ENCODE measurements at regions not wholly inside any gene's neighbourhood (a gene's known extent, or its start where the extent isn't known, plus 50 kb on each side); places are given as distances from the start of the nearest gene placed in this dataset.

- intact Hi-C loops (cut with micrococcal nuclease; ENCODE audit: unreplicated experiment) (no loop called here), in situ Hi-C loops (cut with HindIII; ENCODE audit: extremely low pct_ligation_motif_present, low pct_unique_long_range_greater_than_20kb) (no loop called here)
- Histone ChIP-seq H4K20me1 (ENCODE audit: insufficient read depth, low read length) (no peaks in the 10 kb centered on the region), H2AFZ (ENCODE audit: low read length) (no peak overlapping the region), H3K36me3 (replicated peaks in 1 of 2; ENCODE audit: control insufficient read depth in 1 of 2, insufficient read depth in 2 of 2, low read length in 2 of 2) (no peaks in the 10 kb centered on the region), H3K4me2 (ENCODE audit: low read depth, low read length) (no peak overlapping the region), H3K9ac (ENCODE audit: insufficient read depth, low read depth, low read length) (no peak overlapping the region), H3K27me3 (ENCODE audit: control insufficient read depth in 1 of 2, insufficient read depth in 2 of 2, low read length in 2 of 2) (peaks cover 0 to 12% of the 10 kb centered on the region in 2 experiments; a peak in 1 of 5 replicates), H3K27ac (ENCODE audit: extremely low read length, insufficient read depth, low read length) (no peak overlapping the region), H3K4me1 (ENCODE audit: insufficient read depth, low read length) (peaks cover 7% of the 10 kb centered on the region), H3K4me3 (replicated peaks in 1 of 3; ENCODE audit: insufficient read depth in 1 of 3, low read depth in 2 of 3, low read length in 3 of 3) (no peak overlapping the region), H3K9me3 (ENCODE audit: low read length) (no peaks in the 10 kb centered on the region), H3K79me2 (ENCODE audit: insufficient read depth, low read length) (no peaks in the 10 kb centered on the region)
- POLR2A ChIA-PET, result no interaction called here
- ATAC-seq, result no peak
- no peak for FAIRE-seq
- peak; percentile 18 for DNase-seq (ENCODE audit: low spot score)
- CTCF ChIA-PET (ENCODE audit: low intra/inter-chr PET ratio, low total read pairs), result no interaction called here
- no TSS peak for BruUV-seq (replicated peaks)
- 24% methylated on average over 4 of the region's 4 CpGs for WGBS (ENCODE audit: low lambda C conversion rate)
- TF ChIP-seq GLI4 (CRISPR knock-in tag; IDR thresholded peaks at IDR 0.05; ENCODE audit: borderline replicate concordance), result no peak
- TF ChIP-seq CEBPB (IDR thresholded peaks at IDR 0.05; ENCODE audit: borderline replicate concordance, low read depth, low read length), result no peak
- no peak for TF ChIP-seq MTF1 (CRISPR knock-in tag; IDR thresholded peaks at IDR 0.05)
- no peak for TF ChIP-seq KLF16 (CRISPR knock-in tag; IDR thresholded peaks at IDR 0.05)
- no peak for TF ChIP-seq CREM (IDR thresholded peaks at IDR 0.05)
- no peak for TF ChIP-seq CREM (CRISPR knock-in tag; IDR thresholded peaks at IDR 0.05)
- no peak for TF ChIP-seq ZSCAN9 (CRISPR knock-in tag; IDR thresholded peaks at IDR 0.05; ENCODE audit: borderline replicate concordance)
- no peak for TF ChIP-seq PHF20 (CRISPR knock-in tag; IDR thresholded peaks at IDR 0.05)
- no peak for TF ChIP-seq U2AF1 (optimal IDR thresholded peaks at IDR 0.05; ENCODE audit: low read depth, low read length)
- TF ChIP-seq ZFP62 (CRISPR knock-in tag; IDR thresholded peaks at IDR 0.05), result no peak
- TF ChIP-seq ADNP (CRISPR knock-in tag; IDR thresholded peaks at IDR 0.05), result no peak
- no peak for TF ChIP-seq ZNF552 (CRISPR knock-in tag; IDR thresholded peaks at IDR 0.05; ENCODE audit: borderline replicate concordance)
- TF ChIP-seq GFI1 (CRISPR knock-in tag; IDR thresholded peaks at IDR 0.05; ENCODE audit: borderline replicate concordance), result no peak
- TF ChIP-seq ZNF761 (CRISPR knock-in tag; conservative IDR thresholded peaks at IDR 0.05), result no peak
- no peak for TF ChIP-seq HMGA1 (CRISPR knock-in tag; conservative IDR thresholded peaks at IDR 0.05)
- TF ChIP-seq ZFYVE20 (CRISPR knock-in tag; IDR thresholded peaks at IDR 0.05; ENCODE audit: borderline replicate concordance, low read depth), result no peak
- TF ChIP-seq MAX (IDR thresholded peaks at IDR 0.05), result no peak
- no peak for TF ChIP-seq ZNF589 (CRISPR knock-in tag; conservative IDR thresholded peaks at IDR 0.05)
- TF ChIP-seq KMT2B (CRISPR knock-in tag; IDR thresholded peaks at IDR 0.05), result no peak
Observed at GRCh38 chr12:24121911-24122310, 172.4 kb upstream of the SOX5 start.

All from HepG2 (cell line).